ENCODE measurements at regions not wholly inside any gene's neighbourhood (a gene's known extent, or its start where the extent isn't known, plus 50 kb on each side); places are given as distances from the start of the nearest gene placed in this dataset.
"Not testable (repeated sequence)": the region's sequence is repeated elsewhere in the genome, so short reads cannot be mapped to it uniquely, and the experiment has no call there.

DNA sequence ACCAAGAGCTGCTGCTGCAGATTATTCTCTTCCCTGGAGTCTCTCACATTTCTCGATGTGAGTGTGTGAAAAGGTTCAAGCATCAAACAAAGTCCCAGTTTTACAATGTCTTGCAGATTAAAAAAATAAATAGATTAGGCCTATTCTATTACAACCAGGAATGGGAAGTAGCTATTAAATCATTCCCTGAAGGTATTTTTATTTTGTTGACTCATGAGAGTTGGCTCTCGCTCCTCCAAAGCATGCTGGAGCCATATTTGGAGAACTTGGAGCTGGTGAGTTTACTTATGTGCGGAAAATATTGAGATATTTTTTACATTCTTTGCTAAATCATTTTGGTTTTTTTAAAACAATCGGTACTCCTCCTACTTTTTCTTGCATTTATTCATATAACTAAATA, 572.3 kb downstream of the ETNK1 start:
- no peak for DNase-seq

DNA sequence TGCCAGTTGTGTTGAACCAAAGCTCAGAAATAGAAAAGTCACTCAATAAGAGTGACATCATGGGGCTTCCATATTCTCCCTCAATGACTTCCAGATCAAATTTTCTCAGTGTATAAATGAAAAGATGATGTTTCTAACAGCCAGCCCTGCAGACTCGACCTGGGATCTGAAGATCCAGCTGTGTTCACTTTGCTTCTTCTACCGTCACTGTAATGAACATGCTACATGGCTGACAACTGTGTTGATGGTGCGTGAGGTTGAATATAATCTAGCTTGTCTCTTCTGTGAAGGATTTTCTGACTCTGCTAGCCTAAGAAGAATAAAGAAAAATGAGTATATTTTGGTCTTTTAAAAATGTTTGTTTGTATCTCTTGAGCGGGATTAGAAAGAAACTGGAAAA, 577.8 kb downstream of the ETNK1 start:
- DNase-seq = no peak

DNA sequence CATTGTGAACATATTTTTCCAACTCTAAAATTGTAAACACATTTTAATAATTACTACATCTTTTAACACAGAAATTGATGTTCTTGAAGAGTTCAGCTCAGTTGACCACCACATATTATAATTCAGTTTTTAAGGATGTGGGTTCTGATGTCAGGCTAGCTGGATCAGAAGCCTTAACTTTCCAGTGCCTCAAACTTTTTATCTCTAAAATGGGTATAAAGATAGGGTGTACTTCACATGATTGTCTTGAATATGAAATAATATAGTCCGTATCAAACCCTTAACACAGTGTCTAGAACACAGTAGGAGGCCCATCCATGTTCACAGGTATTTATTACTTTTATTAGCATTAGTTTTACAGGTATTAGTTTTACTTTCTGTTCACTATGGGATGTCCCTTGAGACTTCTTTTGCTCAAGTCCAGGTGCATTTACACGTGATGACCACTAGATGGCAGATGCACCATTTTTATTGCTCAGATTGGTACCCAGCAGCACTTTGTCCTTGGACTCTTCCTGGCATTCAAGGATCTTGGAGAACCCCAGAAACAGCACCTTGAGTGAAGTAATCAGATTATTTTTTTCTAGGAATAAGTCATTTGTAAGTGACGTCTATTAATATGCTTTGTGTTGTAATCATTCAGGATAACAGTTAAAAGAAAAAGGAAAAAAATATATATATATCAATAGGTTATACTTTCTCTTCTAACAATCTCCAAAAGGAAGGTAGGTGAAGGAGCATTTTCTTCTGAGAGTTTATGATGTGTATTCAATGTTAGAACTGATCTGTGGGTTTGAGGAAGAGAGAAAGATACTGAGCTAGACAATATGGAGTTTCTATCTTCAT, 580.2 kb downstream of the ETNK1 start:
- peak; percentile 51 for DNase-seq

DNA sequence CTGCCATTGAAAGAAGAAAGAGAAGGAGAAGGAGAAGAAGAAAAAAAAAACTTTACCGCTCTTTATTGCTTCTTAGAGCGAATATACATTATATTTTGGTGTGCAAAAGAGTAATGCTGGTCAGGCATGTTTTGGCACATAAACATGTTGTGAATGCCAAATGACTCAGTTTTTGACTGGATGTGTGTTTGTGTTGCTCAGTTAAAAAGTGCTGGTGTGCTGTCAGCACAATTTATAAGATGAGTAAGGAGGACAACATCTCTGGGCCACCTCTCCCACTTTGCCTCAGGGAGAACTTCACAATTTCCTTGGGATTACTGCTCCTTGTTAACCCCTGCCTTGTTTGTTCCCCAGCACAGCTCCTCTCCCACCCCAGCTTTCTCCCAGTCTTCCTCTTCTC, 584.8 kb downstream of the ETNK1 start:
- no peak for DNase-seq

DNA sequence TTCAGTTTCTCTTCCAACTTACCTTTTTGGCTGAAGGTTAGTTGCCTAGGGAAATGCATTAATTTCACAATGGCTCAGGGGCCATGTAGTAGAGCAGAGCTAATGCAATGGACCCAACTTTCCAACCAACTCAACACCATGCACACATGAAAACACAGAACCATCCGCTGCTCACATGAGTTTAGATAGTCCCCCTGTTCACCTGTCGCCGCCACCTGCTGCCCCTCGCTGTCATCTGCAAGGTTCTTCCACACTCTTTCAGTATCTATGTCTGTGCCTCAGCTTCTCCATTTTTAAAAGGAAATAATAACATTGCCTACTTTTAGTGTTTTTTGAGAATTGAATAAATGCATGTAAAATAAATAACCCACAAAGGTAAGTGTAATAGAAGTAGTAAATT, 585.6 kb downstream of the ETNK1 start:
- no peak for DNase-seq

DNA sequence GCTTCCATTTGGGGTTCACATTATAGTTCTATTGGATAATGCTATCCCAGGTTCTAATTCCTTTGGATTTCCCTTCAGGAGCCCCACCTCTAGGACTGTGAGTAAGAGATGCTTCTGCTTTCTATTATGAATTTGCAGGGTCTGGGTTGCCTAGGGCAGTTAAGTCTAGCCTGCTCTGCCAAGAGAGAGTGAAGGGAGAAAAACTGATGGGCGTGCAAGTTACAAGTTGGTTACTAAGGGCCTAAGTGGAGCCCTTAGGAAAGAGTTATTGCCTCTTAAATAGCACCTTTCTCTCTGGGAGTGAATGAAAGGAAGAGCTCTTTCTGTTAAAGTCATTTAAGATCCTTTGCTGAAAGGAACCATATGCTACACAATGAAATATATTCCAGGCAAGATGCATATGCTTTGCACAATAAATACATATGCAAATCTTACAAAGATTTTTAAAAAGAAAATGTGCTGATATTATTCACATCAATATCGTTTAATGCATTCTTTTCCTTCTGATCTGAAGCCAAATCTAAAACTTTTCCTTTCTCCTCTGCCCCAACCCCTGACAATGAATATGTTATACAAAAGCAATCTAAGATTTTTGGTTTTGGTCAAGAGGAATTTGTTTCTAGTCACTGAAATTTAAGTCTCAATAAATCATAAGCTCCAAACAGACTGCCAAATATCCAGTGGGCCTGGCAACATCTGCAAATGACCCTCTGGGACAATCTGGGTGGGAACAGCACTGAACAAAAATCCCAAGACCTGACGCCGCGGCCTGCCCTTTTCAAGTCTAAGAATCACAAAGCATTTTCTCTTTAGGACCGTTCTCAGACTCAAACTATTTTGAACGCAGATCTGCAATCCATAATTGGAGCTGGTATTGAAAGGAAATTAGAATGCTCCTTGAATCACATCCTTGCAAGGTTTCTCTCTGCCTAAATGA, 586.7 kb downstream of the ETNK1 start:
- no peak for DNase-seq

DNA sequence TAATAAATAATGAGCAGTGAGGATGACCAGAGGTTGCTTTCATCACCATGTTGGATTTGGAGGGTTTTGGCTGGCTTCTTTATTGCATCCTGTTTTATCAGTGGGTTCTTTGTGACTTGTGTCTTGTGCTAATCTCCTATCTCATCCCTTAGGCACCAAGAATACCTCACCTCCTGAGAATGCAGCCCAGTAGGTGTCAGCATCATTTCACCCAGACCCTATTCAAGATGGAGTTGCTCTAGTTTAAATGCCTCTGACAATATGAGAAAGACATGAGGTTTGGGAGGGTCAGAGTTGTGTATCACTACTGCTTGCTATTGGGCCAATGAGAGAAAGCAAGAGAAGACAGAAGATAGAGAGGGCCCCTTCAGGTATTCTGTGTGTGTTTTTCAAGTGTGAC, 592.2 kb downstream of the ETNK1 start:
- DNase-seq = no peak

DNA sequence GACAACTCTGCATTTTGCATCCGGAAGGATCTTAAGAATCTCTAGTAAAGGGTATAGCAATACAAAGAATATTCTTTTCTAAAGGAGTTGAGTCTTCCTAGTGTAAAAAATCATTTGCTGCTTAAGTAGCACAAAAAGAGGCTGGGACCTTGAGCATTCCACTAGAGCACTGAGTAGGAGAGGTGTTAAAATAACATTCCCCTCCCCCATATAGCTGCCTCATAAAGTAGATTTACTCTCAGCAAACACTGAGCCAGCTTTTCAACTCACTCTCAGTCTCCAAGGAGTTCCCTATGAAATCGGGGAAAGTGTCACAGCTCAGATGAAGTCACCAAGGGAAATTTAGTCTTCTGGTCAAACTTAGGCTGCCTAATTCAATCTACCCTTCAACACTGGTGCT, 592.7 kb downstream of the ETNK1 start:
- no peak for DNase-seq

DNA sequence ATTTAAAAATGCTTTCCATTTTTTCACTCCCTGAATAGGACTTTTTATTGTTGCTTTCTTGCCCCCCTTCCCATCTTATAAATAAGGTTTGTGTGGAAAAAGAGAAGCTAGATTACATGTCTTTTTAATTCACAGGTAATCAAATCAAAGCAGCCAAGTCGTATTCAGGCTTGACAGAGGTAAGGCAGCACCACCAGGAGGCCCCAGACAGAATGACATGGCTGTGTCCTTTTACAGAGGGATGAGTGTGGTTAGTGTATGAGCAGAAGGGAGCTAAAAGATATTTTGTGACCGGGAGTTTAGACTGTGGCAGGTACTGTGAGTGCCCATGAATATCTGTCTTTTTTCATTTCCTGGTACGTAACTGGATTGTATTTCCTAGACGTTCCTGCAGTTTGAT, 596.1 kb downstream of the ETNK1 start:
- no peak for DNase-seq

DNA sequence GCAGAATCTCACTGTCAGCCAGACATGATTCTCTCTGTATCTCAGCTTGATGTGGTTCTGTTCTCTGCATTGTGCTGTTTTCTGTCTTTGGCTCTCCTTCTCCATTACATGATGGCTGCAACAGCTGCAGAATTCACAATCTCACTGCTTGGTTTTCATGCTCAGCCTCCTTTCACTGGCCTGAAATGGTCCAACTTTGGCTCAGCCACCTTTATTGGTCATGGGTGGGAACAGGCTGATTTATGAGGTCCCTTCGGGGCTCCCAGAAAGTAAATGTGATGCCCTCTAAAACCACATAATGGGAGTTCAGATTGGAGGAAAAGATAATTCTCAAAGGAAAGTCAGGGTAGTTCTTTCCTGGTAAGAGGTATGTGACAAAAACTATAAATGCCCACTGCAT, 597.0 kb downstream of the ETNK1 start:
- DNase-seq = no peak

DNA sequence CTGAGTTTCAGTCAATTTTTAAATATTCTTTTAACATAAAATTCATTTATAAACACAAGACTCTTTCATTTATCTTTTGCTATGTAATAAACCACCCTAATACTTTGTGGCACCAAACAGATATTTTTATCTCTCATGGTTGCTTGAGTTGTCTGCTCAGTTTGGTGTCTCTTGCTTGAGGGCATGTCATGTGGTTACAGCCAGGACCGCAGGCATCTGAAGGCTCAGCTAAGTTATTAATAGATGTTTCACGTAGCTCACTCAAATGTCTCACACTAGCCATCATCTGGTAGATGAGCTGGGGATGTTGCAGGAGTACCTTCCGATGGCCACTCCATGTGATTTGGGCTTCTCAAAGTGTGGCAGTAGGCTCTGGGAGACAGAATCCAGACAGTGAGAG, 597.8 kb downstream of the ETNK1 start:
- DNase-seq = no peak

DNA sequence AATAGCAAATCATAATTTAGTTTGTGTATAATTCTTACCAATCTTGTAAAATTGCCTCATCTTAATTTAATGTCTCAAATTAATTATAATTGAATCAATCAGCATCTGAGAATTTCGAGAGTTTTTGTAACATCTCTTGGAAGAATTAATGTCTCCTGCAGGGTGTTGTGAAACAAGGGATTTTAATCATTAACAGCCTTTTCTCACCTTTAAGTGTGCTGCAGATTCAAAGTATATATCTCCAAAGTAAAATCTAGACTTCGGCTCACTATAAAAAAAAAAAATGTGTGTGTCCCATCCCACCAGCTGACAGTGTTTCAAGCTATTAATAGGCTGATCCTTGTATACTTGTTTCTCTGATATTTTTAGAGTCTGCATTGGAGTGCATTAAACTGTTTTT, 603.1 kb downstream of the ETNK1 start:
- DNase-seq = no peak

DNA sequence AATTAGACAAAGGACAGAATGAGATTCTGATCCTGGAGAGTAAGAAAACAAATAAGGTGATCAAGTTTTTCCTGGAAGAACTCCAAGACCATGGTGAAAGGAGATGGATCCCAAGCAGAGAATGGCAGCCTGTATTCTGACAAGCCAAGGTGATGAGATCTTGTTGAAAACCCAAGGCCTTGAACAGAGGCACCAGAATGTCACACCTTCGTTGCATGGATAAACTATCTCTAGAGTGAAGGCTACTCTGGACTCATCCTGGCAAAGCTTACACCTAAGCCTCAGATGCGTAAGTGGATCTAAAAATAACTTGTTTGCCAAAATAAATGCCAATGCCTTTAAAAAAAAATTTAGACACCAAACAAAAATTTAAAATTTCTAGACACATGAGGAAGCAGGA, 605.9 kb downstream of the ETNK1 start:
- DNase-seq = no peak

DNA sequence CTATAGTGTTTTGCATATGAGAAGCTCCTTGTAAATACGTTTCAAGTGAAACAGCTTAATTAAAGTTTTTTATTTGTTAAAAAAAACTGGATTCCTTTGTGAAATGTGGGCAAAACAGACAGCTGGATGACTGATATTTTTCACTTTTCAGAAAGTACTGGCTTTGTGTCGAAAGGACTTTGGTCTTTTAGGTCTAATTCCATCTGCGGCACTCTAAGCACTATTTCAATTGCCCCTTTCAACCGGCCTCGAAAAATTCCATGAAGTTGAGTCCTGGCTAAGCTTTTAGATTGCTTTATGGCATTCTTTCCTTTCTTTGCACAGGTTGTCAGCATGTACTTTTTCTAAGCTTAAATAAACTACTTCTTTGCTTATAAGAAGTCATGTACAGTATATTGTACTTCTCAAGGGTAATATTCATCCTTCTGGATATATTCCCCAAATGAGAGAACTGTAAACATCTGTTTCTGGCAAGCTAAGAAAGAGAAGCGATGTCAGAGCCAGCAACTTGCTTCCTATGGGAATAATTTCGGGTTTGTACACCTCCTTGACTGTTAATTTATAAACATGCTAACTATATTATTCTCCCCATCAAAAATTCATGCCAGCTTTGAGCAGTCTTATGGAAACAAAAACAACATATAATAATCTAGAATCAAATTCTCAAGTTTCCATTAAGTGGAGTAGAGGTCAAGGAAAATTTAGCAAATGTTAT, 611.3 kb downstream of the ETNK1 start:
- DNase-seq = no peak

DNA sequence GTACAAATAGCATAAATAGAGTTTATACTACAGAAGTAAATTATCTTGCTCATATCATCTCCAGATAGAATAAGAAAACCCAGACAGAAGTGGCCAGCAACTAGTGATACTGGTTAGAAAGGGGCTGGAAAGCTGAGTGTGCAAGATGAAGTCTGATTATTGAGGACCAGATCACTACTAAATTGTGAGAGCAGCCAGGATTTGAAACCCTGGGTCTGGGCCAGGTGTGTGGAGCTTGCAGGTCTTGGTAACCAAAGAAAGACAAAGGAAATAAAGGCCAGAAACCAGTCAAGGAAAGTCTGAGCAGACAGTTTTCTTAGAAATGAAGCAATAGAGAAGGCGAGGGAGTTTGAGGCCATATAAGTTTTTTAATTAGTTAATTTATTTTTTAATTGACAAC, 611.8 kb downstream of the ETNK1 start:
- no peak for DNase-seq

DNA sequence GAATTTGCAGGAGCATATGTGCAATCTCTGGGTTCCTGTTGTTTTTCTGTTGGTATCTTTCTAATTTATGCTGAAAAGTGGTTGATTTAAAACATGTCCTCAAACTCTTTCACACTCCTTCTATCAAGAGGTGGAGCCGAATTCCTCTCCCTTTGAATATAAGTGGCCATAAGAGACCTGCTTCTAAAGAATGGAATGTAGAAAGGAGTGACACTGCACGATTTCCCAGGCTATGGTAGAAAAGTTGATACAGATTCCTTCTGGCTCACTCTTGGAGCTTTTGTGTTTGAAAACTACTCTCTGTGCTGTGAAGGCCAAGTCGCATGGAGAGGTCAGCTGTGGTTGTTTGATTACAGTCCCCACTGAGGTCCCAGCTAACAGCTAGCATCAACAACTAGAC, 613.2 kb downstream of the ETNK1 start:
- no peak for DNase-seq

DNA sequence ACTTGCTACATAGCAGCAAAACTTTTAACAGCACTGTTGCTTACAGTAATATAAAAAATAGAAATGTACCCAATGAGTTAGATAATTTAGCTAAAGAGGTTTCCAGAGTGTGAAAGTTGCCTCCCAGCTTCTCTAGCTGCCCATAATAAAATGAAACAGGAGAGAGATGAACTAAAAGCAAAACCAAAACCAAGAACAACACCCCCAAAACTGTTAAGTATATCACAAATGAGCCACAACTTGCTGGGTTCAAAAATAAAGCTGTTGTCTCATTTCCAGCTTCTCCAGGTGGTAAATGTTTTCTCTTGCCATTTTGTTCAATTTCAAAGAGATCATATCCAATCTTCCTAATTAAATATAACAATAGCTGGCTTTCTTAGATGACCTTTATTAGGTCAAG, 614.0 kb downstream of the ETNK1 start:
- no peak for DNase-seq

DNA sequence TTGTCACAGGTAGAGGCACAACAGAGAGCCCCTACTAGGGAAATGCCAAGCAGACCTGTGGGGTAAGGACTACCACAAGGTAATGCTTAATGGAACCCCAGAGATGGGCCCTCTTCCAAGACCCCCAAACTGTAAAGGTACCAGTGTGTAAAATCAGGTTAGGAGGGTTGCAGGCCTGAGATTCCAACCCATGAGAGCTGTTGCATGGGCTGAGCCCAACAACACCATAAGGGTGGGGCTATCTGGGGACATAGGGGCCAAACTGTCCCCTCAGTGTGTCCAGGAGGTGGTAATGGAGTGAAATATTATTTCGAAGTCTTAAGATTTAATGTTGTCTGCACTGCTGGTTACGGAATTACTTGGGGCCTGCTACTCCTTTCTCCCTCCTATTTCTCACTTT, 620.2 kb downstream of the ETNK1 start:
- no peak for DNase-seq

DNA sequence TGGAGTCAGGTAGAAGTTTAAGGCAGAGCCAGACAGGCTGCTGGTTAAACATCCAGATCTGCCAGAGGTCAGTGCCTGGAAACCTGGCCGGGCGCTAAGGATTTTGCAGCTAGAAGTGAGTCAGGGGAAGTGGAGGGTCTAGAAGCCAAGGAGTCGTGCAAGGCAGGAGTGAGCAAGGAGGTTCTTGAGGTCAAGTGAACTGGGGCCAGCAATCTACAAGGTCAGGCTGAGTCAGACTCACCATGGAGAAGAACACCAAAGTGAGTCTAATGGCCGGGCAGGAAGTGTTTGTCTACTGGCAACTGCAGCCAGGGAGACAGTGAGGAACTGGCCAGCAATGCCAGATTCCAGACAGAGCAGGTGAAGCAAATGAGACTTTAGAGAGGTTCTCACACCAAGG, 628.2 kb downstream of the ETNK1 start:
- DNase-seq = no peak

DNA sequence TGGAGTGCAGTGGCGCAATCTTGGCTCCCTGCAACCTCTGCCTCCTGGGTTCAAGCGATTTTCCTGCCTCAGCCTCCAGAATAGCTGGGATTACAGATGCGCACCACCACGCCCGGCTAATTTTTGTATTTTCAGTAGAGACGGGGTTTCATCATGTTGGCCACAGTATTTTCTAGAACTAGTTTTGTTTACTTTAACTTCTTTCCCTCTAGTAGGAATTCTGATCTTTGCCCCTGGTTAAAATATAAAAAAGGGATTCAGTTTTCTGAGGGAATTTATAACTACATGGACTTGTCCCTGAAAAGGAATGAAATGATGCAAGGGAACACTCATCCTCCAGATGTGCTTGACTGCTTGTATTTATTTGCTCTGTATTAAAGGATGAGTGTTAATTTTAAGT, 628.9 kb downstream of the ETNK1 start:
- DNase-seq = not testable (repeated sequence)

DNA sequence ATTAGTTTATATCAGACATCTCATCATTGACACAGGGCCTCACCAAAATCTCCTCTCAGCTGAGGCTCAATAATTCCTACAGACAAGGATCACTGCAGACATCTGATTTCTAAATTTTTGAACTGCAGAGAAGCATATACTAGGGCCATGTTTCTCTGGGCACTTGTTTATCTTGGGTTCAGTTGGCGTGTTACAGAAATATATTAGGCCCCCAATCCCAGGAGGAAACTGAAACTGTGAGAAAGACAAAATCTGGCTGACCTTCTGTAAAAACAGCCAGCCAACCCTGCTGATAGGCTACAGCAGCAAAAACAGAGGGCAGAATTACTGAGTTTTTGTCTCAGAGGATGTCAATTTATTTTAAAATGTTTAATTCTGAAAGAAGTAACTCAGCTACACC, 634.6 kb downstream of the ETNK1 start:
- no peak for DNase-seq

DNA sequence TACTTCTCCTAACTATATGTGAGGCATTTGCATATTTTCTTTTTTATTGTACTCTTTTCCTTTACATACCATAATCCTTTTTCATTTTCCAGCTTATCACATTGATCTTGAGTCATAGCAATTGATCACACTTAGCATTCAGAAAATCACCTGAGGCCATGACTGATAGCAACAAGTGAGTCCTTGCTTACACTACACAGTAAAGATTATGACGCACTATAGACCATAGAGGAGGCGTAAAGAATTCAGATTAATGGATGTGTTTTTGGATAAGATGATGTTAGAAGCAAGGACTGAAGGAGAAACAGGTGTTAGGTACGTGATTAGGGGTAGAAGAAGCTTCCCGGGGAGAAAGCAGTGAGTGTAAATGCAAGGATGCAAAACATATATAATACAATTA, 637.7 kb downstream of the ETNK1 start:
- no peak for DNase-seq

DNA sequence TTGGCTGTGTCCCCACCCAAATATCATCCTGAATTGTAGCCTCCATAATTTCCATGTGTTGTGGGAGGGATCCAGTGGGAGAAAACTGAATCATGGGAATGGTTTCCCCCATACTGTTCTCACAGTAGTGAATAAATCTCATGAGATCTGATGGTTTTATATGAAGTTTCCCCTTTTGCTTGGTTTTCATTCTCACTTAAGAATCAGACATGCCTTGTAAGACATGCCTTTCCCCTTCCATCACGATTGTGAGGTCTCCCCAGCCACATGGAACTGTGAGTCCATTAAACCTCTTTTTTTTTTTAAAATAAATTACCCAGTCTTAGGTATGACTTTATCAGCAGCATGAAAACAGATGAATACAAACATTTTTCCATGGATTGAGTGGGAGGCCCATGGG, 652.9 kb downstream of the ETNK1 start:
- no peak for DNase-seq

DNA sequence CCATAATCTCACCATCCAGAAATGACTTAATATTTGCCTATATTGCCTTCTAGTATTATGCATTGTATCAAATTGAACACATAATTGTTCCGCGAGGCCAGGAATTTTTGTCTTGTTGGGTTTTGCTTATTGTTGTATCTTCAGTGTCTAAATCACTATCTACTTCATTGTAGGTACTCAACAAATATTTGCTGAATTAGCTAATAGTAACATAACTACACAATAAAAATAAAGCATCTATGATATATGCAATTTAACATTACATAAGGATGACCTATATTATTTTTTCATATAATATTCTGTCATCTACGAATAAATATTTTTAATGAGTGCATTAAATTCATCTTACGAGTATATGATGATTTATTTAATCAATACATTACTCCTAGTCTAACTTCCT, 656.3 kb downstream of the ETNK1 start:
- DNase-seq = no peak
